GM23338 (cell line): ENCODE measurements at regions not wholly inside any gene's neighbourhood (a gene's known extent, or its start where the extent isn't known, plus 50 kb on each side); places are given as distances from the start of the nearest gene placed in this dataset.
A peak's percentile ranks its signal among the peaks of the same experiment; 100 is the strongest.

Source experiments
- ATAC-seq: fragments of 200-7000 bp; cut with Tn5 transposase; 3 replicates; pipeline ENCODE4 v1.9.1; 2020
- DNase-seq: peaks from one replicate; pipeline ENCODE4 v3.0.0-alpha.2; 2015; ENCODE audit warnings: low spot score
- H2AFZ ChIP-seq: fragments of 200-600 bp; sonication (generic); 2 replicates; pipeline ENCODE4 v1.8.0; 2016; ENCODE audit warnings: antibody characterized with exemption, mild to moderate bottlenecking, moderate library complexity
- H3F3A ChIP-seq: fragments of 200-600 bp; sonication (generic); replicated peaks from 2 replicates; pipeline ENCODE4 v1.8.0; 2017; ENCODE audit warnings: antibody characterized with exemption, mixed run types, low read depth
- H3K27ac ChIP-seq: fragments of 200-600 bp; sonication (generic); 2 replicates; pipeline ENCODE4 v1.6.1; 2016; ENCODE audit warnings: low read depth
- H3K27me3 ChIP-seq: fragments of 200-600 bp; sonication (generic); 2 replicates; pipeline ENCODE4 v1.8.0; 2016; ENCODE audit warnings: mild to moderate bottlenecking, mixed run types, moderate library complexity; ENCODE audit not compliant: insufficient read depth
- H3K36me3 ChIP-seq: fragments of 200-600 bp; sonication (generic); 2 replicates; pipeline ENCODE4 v1.8.0; 2016; ENCODE audit warnings: mild to moderate bottlenecking; ENCODE audit not compliant: insufficient read depth
- H3K4me1 ChIP-seq: fragments of 200-600 bp; sonication (generic); 2 replicates; pipeline ENCODE4 v1.8.0; 2016; ENCODE audit warnings: mild to moderate bottlenecking, moderate library complexity; ENCODE audit not compliant: insufficient read depth
- H3K4me2 ChIP-seq: fragments of 200-600 bp; sonication (generic); 2 replicates; pipeline ENCODE4 v1.7.1; 2017; ENCODE audit warnings: mixed run types
- H3K4me3 ChIP-seq: fragments of 200-600 bp; sonication (generic); 2 replicates; pipeline ENCODE4 v1.6.1; 2016; ENCODE audit warnings: mixed run types
- H3K79me2 ChIP-seq: fragments of 200-600 bp; sonication (generic); replicated peaks from 2 replicates; pipeline ENCODE4 v1.8.0; 2017; ENCODE audit warnings: mild to moderate bottlenecking; ENCODE audit not compliant: insufficient read depth
- H3K9me2 ChIP-seq: fragments of 200-600 bp; sonication (generic); 2 replicates; pipeline ENCODE4 v1.8.0; 2017; ENCODE audit not compliant: insufficient read depth
- H4K20me1 ChIP-seq: fragments of 200-600 bp; sonication (generic); replicated peaks from 2 replicates; pipeline ENCODE4 v1.8.0; 2017; ENCODE audit warnings: mild to moderate bottlenecking; ENCODE audit not compliant: insufficient read depth
- H3K27ac Mint-ChIP-seq: 2 replicates; pipeline ENCODE4 v1.8.0; 2020; ENCODE audit warnings: inconsistent platforms, mild to moderate bottlenecking, moderate library complexity, mixed read lengths
- H3K27me3 Mint-ChIP-seq: 3 replicates; pipeline ENCODE4 v1.8.0; 2022; ENCODE audit warnings: low read depth, mild to moderate bottlenecking, moderate library complexity, mixed read lengths, inconsistent platforms; ENCODE audit not compliant: insufficient read depth, poor library complexity
- H3K36me3 Mint-ChIP-seq: 3 replicates; pipeline ENCODE4 v1.8.0; 2021; ENCODE audit warnings: low read depth, mild to moderate bottlenecking, inconsistent platforms, moderate library complexity, mixed read lengths
- H3K4me1 Mint-ChIP-seq: 3 replicates; pipeline ENCODE4 v1.8.0; 2020; ENCODE audit warnings: mild to moderate bottlenecking, inconsistent platforms, mixed read lengths
- H3K4me3 Mint-ChIP-seq: 3 replicates; pipeline ENCODE4 v1.8.0; 2021; ENCODE audit warnings: moderate library complexity, mild to moderate bottlenecking, inconsistent platforms, mixed read lengths
- H3K9me3 Mint-ChIP-seq: 3 replicates; pipeline ENCODE4 v1.8.0; 2020; ENCODE audit warnings: moderate library complexity, mild to moderate bottlenecking, inconsistent platforms, mixed read lengths
- CREB1 ChIP-seq: fragments of 250-450 bp; sonication (Bioruptor Pico); IDR thresholded peaks from 2 replicates; pipeline ENCODE4 v1.5.0; 2020; ENCODE audit warnings: low read depth, mild to moderate bottlenecking, moderate library complexity
- EZH2phosphoT487 ChIP-seq: fragments of 200-600 bp; sonication (generic); IDR thresholded peaks from one replicate; pipeline ENCODE4 v1.8.1; 2018; ENCODE audit warnings: antibody characterized with exemption; ENCODE audit not compliant: unreplicated experiment
- NANOG ChIP-seq: IDR thresholded peaks from 2 replicates; pipeline ENCODE4 v1.6.1; 2016; ENCODE audit warnings: antibody characterized with exemption, borderline replicate concordance
- ZNF331 ChIP-seq: fragments of 250-450 bp; sonication (Bioruptor Pico); IDR thresholded peaks from 2 replicates; pipeline ENCODE4 v1.5.0; 2020; ENCODE audit warnings: low read depth, mild to moderate bottlenecking, moderate library complexity
- TF ChIP-seq, protein P1 (sequence below): IDR thresholded peaks from one replicate; pipeline ENCODE4 v1.6.1; 2018; ENCODE audit warnings: antibody characterized with exemption; ENCODE audit not compliant: unreplicated experiment
- TF ChIP-seq, protein P2 (sequence below): fragments of 250-450 bp; sonication (Bioruptor Pico); IDR thresholded peaks from 2 replicates; pipeline ENCODE4 v1.5.0; 2020; ENCODE audit warnings: mild to moderate bottlenecking, moderate library complexity
- TF ChIP-seq, protein P3 (sequence below): IDR thresholded peaks from 2 replicates; pipeline ENCODE4 v1.6.1; 2016; ENCODE audit warnings: antibody characterized with exemption

DNA sequence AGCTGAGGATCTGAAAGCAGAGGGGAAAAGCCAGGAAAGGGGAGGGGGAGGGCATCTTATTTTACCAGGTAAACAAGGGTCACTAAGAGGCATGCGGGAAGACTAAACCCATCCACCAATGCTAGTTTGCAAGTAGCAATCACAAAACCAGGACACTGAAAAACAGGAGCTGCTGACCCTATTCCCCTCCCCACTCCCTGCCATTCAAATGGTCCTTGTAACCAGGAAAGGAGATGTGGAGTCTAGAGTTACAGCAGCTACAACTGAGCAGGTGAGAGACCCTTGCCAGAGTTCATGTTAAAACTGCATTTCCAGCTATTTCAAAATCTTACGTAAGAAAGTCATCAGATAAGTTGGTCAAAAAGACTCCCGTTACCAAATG lies 85.3 kb upstream of the SIMC1 start (continued):
- TF ChIP-seq, protein P1, sequence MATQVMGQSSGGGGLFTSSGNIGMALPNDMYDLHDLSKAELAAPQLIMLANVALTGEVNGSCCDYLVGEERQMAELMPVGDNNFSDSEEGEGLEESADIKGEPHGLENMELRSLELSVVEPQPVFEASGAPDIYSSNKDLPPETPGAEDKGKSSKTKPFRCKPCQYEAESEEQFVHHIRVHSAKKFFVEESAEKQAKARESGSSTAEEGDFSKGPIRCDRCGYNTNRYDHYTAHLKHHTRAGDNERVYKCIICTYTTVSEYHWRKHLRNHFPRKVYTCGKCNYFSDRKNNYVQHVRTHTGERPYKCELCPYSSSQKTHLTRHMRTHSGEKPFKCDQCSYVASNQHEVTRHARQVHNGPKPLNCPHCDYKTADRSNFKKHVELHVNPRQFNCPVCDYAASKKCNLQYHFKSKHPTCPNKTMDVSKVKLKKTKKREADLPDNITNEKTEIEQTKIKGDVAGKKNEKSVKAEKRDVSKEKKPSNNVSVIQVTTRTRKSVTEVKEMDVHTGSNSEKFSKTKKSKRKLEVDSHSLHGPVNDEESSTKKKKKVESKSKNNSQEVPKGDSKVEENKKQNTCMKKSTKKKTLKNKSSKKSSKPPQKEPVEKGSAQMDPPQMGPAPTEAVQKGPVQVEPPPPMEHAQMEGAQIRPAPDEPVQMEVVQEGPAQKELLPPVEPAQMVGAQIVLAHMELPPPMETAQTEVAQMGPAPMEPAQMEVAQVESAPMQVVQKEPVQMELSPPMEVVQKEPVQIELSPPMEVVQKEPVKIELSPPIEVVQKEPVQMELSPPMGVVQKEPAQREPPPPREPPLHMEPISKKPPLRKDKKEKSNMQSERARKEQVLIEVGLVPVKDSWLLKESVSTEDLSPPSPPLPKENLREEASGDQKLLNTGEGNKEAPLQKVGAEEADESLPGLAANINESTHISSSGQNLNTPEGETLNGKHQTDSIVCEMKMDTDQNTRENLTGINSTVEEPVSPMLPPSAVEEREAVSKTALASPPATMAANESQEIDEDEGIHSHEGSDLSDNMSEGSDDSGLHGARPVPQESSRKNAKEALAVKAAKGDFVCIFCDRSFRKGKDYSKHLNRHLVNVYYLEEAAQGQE = no peak
- no peak for TF ChIP-seq CREB1 (CRISPR knock-in tag)
- no peak for TF ChIP-seq ZNF331 (CRISPR knock-in tag)
- TF ChIP-seq EZH2phosphoT487 = no peak

DNA sequence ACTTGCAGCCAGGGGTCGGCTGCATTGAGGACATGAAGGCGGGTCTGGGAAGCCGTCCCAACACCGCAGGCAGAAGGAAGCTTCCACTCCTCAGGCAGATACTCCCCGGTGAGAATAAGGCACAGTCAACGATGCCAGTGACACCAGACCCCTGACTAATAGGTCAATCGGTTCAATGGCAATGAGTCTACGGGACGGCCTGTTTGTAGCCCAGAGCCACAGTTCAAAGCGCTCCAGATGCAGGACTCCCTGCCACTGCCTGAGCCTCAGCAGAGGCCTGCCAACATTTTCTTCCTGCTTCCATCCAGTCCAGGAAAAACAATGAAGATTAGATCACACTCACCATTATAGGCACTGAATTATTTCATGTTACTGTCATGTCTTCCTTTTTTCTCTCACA lies 84.5 kb upstream of the SIMC1 start:
- TF ChIP-seq EZH2phosphoT487 = no peak
- TF ChIP-seq, protein P2, sequence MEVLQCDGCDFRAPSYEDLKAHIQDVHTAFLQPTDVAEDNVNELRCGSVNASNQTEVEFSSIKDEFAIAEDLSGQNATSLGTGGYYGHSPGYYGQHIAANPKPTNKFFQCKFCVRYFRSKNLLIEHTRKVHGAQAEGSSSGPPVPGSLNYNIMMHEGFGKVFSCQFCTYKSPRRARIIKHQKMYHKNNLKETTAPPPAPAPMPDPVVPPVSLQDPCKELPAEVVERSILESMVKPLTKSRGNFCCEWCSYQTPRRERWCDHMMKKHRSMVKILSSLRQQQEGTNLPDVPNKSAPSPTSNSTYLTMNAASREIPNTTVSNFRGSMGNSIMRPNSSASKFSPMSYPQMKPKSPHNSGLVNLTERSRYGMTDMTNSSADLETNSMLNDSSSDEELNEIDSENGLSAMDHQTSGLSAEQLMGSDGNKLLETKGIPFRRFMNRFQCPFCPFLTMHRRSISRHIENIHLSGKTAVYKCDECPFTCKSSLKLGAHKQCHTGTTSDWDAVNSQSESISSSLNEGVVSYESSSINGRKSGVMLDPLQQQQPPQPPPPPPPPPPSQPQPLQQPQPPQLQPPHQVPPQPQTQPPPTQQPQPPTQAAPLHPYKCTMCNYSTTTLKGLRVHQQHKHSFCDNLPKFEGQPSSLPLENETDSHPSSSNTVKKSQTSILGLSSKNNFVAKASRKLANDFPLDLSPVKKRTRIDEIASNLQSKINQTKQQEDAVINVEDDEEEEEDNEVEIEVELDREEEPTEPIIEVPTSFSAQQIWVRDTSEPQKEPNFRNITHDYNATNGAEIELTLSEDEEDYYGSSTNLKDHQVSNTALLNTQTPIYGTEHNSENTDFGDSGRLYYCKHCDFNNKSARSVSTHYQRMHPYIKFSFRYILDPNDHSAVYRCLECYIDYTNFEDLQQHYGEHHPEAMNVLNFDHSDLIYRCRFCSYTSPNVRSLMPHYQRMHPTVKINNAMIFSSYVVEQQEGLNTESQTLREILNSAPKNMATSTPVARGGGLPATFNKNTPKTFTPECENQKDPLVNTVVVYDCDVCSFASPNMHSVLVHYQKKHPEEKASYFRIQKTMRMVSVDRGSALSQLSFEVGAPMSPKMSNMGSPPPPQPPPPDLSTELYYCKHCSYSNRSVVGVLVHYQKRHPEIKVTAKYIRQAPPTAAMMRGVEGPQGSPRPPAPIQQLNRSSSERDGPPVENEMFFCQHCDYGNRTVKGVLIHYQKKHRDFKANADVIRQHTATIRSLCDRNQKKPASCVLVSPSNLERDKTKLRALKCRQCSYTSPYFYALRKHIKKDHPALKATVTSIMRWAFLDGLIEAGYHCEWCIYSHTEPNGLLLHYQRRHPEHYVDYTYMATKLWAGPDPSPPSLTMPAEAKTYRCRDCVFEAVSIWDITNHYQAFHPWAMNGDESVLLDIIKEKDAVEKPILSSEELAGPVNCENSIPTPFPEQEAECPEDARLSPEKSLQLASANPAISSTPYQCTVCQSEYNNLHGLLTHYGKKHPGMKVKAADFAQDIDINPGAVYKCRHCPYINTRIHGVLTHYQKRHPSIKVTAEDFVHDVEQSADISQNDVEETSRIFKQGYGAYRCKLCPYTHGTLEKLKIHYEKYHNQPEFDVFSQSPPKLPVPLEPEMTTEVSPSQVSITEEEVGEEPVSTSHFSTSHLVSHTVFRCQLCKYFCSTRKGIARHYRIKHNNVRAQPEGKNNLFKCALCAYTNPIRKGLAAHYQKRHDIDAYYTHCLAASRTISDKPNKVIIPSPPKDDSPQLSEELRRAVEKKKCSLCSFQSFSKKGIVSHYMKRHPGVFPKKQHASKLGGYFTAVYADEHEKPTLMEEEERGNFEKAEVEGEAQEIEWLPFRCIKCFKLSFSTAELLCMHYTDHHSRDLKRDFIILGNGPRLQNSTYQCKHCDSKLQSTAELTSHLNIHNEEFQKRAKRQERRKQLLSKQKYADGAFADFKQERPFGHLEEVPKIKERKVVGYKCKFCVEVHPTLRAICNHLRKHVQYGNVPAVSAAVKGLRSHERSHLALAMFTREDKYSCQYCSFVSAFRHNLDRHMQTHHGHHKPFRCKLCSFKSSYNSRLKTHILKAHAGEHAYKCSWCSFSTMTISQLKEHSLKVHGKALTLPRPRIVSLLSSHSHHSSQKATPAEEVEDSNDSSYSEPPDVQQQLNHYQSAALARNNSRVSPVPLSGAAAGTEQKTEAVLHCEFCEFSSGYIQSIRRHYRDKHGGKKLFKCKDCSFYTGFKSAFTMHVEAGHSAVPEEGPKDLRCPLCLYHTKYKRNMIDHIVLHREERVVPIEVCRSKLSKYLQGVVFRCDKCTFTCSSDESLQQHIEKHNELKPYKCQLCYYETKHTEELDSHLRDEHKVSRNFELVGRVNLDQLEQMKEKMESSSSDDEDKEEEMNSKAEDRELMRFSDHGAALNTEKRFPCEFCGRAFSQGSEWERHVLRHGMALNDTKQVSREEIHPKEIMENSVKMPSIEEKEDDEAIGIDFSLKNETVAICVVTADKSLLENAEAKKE = no peak
- TF ChIP-seq, protein P3, sequence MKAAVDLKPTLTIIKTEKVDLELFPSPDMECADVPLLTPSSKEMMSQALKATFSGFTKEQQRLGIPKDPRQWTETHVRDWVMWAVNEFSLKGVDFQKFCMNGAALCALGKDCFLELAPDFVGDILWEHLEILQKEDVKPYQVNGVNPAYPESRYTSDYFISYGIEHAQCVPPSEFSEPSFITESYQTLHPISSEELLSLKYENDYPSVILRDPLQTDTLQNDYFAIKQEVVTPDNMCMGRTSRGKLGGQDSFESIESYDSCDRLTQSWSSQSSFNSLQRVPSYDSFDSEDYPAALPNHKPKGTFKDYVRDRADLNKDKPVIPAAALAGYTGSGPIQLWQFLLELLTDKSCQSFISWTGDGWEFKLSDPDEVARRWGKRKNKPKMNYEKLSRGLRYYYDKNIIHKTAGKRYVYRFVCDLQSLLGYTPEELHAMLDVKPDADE = no peak
- no peak for TF ChIP-seq NANOG
- Histone ChIP-seq H4K20me1 (no peaks in the 10 kb centered on the region), H3K36me3 (no peaks in the 10 kb centered on the region), H3K27ac (no peak overlapping the region), H2AFZ (peak overlapping the region; percentile 56; the same call in 1 of the 2 replicates), H3K4me2 (no peak overlapping the region), H3K79me2 (no peaks in the 10 kb centered on the region), H3K4me3 (no peak overlapping the region), H3K27me3 (no peaks in the 10 kb centered on the region), H3K9me2 (no peaks in the 10 kb centered on the region), H3K4me1 (peaks cover 13% of the 10 kb centered on the region), H3F3A (no peaks in the 10 kb centered on the region)
- no peak for ATAC-seq
- H3K4me3 Mint-ChIP-seq = no peak overlapping the region
- no peaks in the 10 kb centered on the region; the same call in 2 of the 3 replicates for H3K9me3 Mint-ChIP-seq
- peaks cover 6% of the 10 kb centered on the region for H3K27me3 Mint-ChIP-seq
- no peak overlapping the region for H3K27ac Mint-ChIP-seq
- H3K36me3 Mint-ChIP-seq = no peaks in the 10 kb centered on the region
- DNase-seq = no peak
- peaks cover 25% of the 10 kb centered on the region for H3K4me1 Mint-ChIP-seq
